ENCODE measurements at regions not wholly inside any gene's neighbourhood (a gene's known extent, or its start where the extent isn't known, plus 50 kb on each side); places are given as distances from the start of the nearest gene placed in this dataset.

- no peak for DNase-seq (ENCODE audit: low spot score)
- intact Hi-C loops (cut with DNase I), result no loop called here
Observed at GRCh38 chr4:171644430-171645057, 168.7 kb upstream of the GALNTL6 start.

- DNase-seq (ENCODE audit: low spot score), result no peak
- intact Hi-C loops (cut with DNase I), result no loop called here
Observed at GRCh38 chr4:171639540-171639939, 173.7 kb upstream of the GALNTL6 start.

- intact Hi-C loops (cut with DNase I), result no loop called here
Observed at GRCh38 chr4:171636606-171637005, 176.6 kb upstream of the GALNTL6 start.

GRCh38 chr4:171629737-171630136 lies 183.5 kb upstream of the GALNTL6 start:
- DNase-seq (ENCODE audit: low spot score), result no peak
- intact Hi-C loops (cut with DNase I), result no loop called here

More at GRCh38 chr4:171636606-171637005, 176.6 kb upstream of the GALNTL6 start:
- no peak for DNase-seq (ENCODE audit: low spot score)

GRCh38 chr4:171629182-171629581 lies 184.0 kb upstream of the GALNTL6 start:
- intact Hi-C loops (cut with DNase I), result no loop called here
- no peak for DNase-seq (ENCODE audit: low spot score)

- DNase-seq (ENCODE audit: low spot score), result no peak
- intact Hi-C loops (cut with DNase I), result no loop called here
Observed at GRCh38 chr4:171626554-171626953, 186.7 kb upstream of the GALNTL6 start.

GRCh38 chr4:171622729-171623128 lies 190.5 kb upstream of the GALNTL6 start:
- DNase-seq (ENCODE audit: low spot score), result no peak
- intact Hi-C loops (cut with DNase I), result no loop called here

- intact Hi-C loops (cut with DNase I), result no loop called here
Observed at GRCh38 chr4:171621646-171622045, 191.6 kb upstream of the GALNTL6 start.

GRCh38 chr4:171612907-171613306 lies 200.3 kb upstream of the GALNTL6 start:
- intact Hi-C loops (cut with DNase I), result no loop called here
- DNase-seq (ENCODE audit: low spot score), result no peak

More at GRCh38 chr4:171621646-171622045, 191.6 kb upstream of the GALNTL6 start:
- DNase-seq (ENCODE audit: low spot score), result no peak

- intact Hi-C loops (cut with DNase I), result no loop called here
- DNase-seq (ENCODE audit: low spot score), result no peak
Observed at GRCh38 chr4:171602638-171603355, 210.4 kb upstream of the GALNTL6 start.

GRCh38 chr4:171601091-171601490 lies 212.1 kb upstream of the GALNTL6 start:
- intact Hi-C loops (cut with DNase I), result no loop called here
- DNase-seq (ENCODE audit: low spot score), result no peak

GRCh38 chr4:171599628-171600027 lies 213.6 kb upstream of the GALNTL6 start:
- no peak for DNase-seq (ENCODE audit: low spot score)
- intact Hi-C loops (cut with DNase I), result no loop called here

GRCh38 chr4:171594293-171594692 lies 218.9 kb upstream of the GALNTL6 start:
- DNase-seq (ENCODE audit: low spot score), result no peak
- intact Hi-C loops (cut with DNase I), result no loop called here

- DNase-seq (ENCODE audit: low spot score), result no peak
- intact Hi-C loops (cut with DNase I), result no loop called here
Observed at GRCh38 chr4:171590716-171591115, 222.5 kb upstream of the GALNTL6 start.

- no peak for DNase-seq (ENCODE audit: low spot score)
- intact Hi-C loops (cut with DNase I), result no loop called here
Observed at GRCh38 chr4:171588764-171589163, 224.4 kb upstream of the GALNTL6 start.

GRCh38 chr4:171588051-171588545 lies 225.1 kb upstream of the GALNTL6 start:
- DNase-seq (ENCODE audit: low spot score), result no peak
- intact Hi-C loops (cut with DNase I), result no loop called here

GRCh38 chr4:171583790-171584189 lies 229.4 kb upstream of the GALNTL6 start:
- intact Hi-C loops (cut with DNase I), result no loop called here
- DNase-seq (ENCODE audit: low spot score), result no peak

GRCh38 chr4:171582961-171583581 lies 230.1 kb upstream of the GALNTL6 start:
- intact Hi-C loops (cut with DNase I), result no loop called here

GRCh38 chr4:171573181-171573580 lies 240.0 kb upstream of the GALNTL6 start:
- intact Hi-C loops (cut with DNase I), result no loop called here
- DNase-seq (ENCODE audit: low spot score), result no peak

More at GRCh38 chr4:171582961-171583581, 230.1 kb upstream of the GALNTL6 start:
- DNase-seq (ENCODE audit: low spot score), result no peak

GRCh38 chr4:171565130-171565788 lies 247.9 kb upstream of the GALNTL6 start:
- intact Hi-C loops (cut with DNase I), result no loop called here
- no peak for DNase-seq (ENCODE audit: low spot score)

Data from posterior vena cava (tissue), 2 donors.